Heart right ventricle (tissue), 16 donors: ENCODE measurements at regions not wholly inside any gene's neighbourhood (a gene's known extent, or its start where the extent isn't known, plus 50 kb on each side); places are given as distances from the start of the nearest gene placed in this dataset.
"Not testable (repeated sequence)": the region's sequence is repeated elsewhere in the genome, so short reads cannot be mapped to it uniquely, and the experiment has no call there.

Experiments
- ATAC-seq, 8 donors: fragments of 200-7000 bp; cut with Tn5 transposase; one replicate each; pipeline ENCODE4 v1.9.1; 2020; ENCODE audit warnings: mild to moderate bottlenecking in 8 of 8, moderate library complexity in 8 of 8, moderate number of reproducible peaks in 1 of 8
- DNase-seq, 2 donors: peaks; one replicate each; pipeline ENCODE4 v3.0.0-alpha.2; 2020
- H3K27ac ChIP-seq, 10 donors: fragments of 200-600 bp; sonication (generic) in 2 of 10; one replicate each; pipeline versions ENCODE4 v1.5.0 to v1.8.0; 2020 to 2022; ENCODE audit warnings: mild to moderate bottlenecking in 3 of 10
- H3K27me3 ChIP-seq, 7 donors: fragments of 200-600 bp; one replicate each; pipeline ENCODE4 v1.8.0; 2021 to 2022; ENCODE audit warnings: mild to moderate bottlenecking in 2 of 7
- H3K36me3 ChIP-seq, 9 donors: fragments of 200-600 bp; sonication (generic) in 1 of 9; one replicate each; pipeline versions ENCODE4 v1.5.0 to v1.8.0; 2020 to 2022; ENCODE audit warnings: mild to moderate bottlenecking in 2 of 9
- H3K4me1 ChIP-seq, 9 donors: fragments of 200-600 bp; sonication (generic) in 1 of 9; one replicate each; pipeline versions ENCODE4 v1.5.0 to v1.8.0; 2020 to 2022; ENCODE audit warnings: mild to moderate bottlenecking in 4 of 9
- H3K4me3 ChIP-seq, 10 donors: fragments of 200-600 bp; sonication (generic) in 2 of 10; one replicate each; pipeline versions ENCODE4 v1.5.0 to v1.8.0; 2020 to 2022; ENCODE audit warnings: mild to moderate bottlenecking in 7 of 10, moderate library complexity in 2 of 10
- H3K9me3 ChIP-seq, 11 donors: fragments of 200-600 bp in 10 of 11; sonication (generic) in 2 of 11; one replicate each; pipeline versions ENCODE4 v1.5.0 to v1.8.0; 2013 to 2022; ENCODE audit warnings: mild to moderate bottlenecking in 2 of 11, control low read depth in 1 of 11, moderate library complexity in 1 of 11
- CTCF ChIP-seq, 9 donors: fragments of 200-600 bp; sonication (generic) in 2 of 9; IDR thresholded peaks; one replicate each; pipeline versions ENCODE4 v1.5.0 to v1.8.0; 2021 to 2022; ENCODE audit warnings: antibody characterized with exemption in 9 of 9, mild to moderate bottlenecking in 5 of 9, moderate library complexity in 1 of 9
- WGBS, 2 donors: extraction: QIAGEN DNeasy Blood & Tissue Kit; methylation state at CpG; one replicate each; pipeline ENCODE4 v1.1.7; 2013; ENCODE audit warnings: inconsistent platforms in 1 of 2; 5-methylcytosine and 5-hydroxymethylcytosine counted together
- intact Hi-C, 10 donors: fragments of 100-400 bp; cut with DNase I; formaldehyde crosslinking; loops; one replicate each; pipeline versions ENCODE4 v1.11.1 to v1.14.2; 2022
- donor health status: Arrhythmogenic right ventricular cardiomyopathy.
- donor health status: ischemic (EF 13 %, LVEDD 7.1; RV severe dilation, severe dysfunction).
- donor health status: healthy with polysubstance abuse.
- donor health status: DM: no; HTN: yes; CAD: no.
- donor health status: DM: no; HTN: no; CAD: no.
- donor health status: ischemic (EF 25% LVEDD 6.9; RV normal size, moderate dysfunction).
- donor health status: ischemic (EF 25% LVEDD 5.7; RV mildly dilated, moderate dysfunction).
- donor health status: healthy.
- donor health status: DM: yes; HTN: yes; CAD: no.
- donor health status: Ischemic cardiomyopathy.
- donor health status: ischemic (EF 35%, LVEDD 5.7; RV mildly dilated, moderate dysfunction).
- donor health status: nonischemic (EF 11% LVEDD 7.7; RV severe dilation, severe dysfunction).
- donor health status: DM: yes; HTN: yes; CAD: no.
- donor health status: PGD.
- donor health status: ischemic (EF 29% LVEDD 5.4; RV normal size, mild dysfunction).
- donor health status: nonischemic (EF 23%, LVEDD 6.1; RV moderate dilation, normal function).

GRCh38 chr12:46686267-46686942, 139.4 kb downstream of the SLC38A4 start:
- intact Hi-C loops: loop anchor here in 3 of 10 donors (10.0 kb wide), 2 partner anchors 318 to 328 kb away; no protein-coding TSS in a partner anchor
- DNase-seq (no peak), ATAC-seq (no peak)
- TF ChIP-seq CTCF (IDR thresholded peaks at IDR 0.05): no peak
- Histone ChIP-seq H3K27ac (no peak overlapping the region), H3K9me3 (peaks cover 0 to 8% (median 0%) of the 10 kb centered on the region in 11 donors), H3K27me3 (no peaks in the 10 kb centered on the region), H3K4me3 (no peak overlapping the region), H3K4me1 (no peaks in the 10 kb centered on the region), H3K36me3 (no peaks in the 10 kb centered on the region)
- 87% methylated on average over 3 of the region's 3 CpGs for WGBS, 2 donors

- H3K4me3 ChIP-seq, H3K36me3 ChIP-seq, ATAC-seq, H3K27me3 ChIP-seq, H3K4me1 ChIP-seq, H3K9me3 ChIP-seq, H3K27ac ChIP-seq, DNase-seq: not testable (repeated sequence)
- intact Hi-C loops: loop anchor here in 3 of 10 donors (10.0 kb wide), 2 partner anchors 321 to 331 kb away; no protein-coding TSS in a partner anchor
- WGBS, 2 donors: 94 to 96% methylated on average over 3 of the region's 3 CpGs
These were observed 141.6 kb downstream of the SLC38A4 start for GRCh38 chr12:46684243-46684642.

GRCh38 chr12:46682148-46682547, 143.6 kb downstream of the SLC38A4 start:
- H3K27me3 ChIP-seq: no peaks in the 10 kb centered on the region
- H3K36me3 ChIP-seq: no peaks in the 10 kb centered on the region
- TF ChIP-seq CTCF (IDR thresholded peaks at IDR 0.05): no peak
- 69 to 77% methylated on average over 1 of the region's 1 CpG for WGBS, 2 donors
- H3K4me1 ChIP-seq: no peaks in the 10 kb centered on the region
- intact Hi-C loops: loop anchor here in 3 of 10 donors (10.0 kb wide), 2 partner anchors 323 to 333 kb away; no protein-coding TSS in a partner anchor
- ATAC-seq: no peak
- H3K27ac ChIP-seq: no peak overlapping the region
- H3K4me3 ChIP-seq: no peak overlapping the region
- H3K9me3 ChIP-seq: peaks cover 0 to 4% (median 0%) of the 10 kb centered on the region in 11 donors
- no peak for DNase-seq

- intact Hi-C loops: loop anchor here in 3 of 10 donors (10.0 kb wide), 2 partner anchors 324 to 334 kb away; no protein-coding TSS in a partner anchor
These were observed 145.3 kb downstream of the SLC38A4 start for GRCh38 chr12:46680506-46680905.

More at GRCh38 chr12:46680506-46680905, 145.3 kb downstream of the SLC38A4 start:
- TF ChIP-seq CTCF (IDR thresholded peaks at IDR 0.05): no peak
- Histone ChIP-seq H3K4me3 (no peak overlapping the region), H3K36me3 (no peaks in the 10 kb centered on the region), H3K4me1 (no peaks in the 10 kb centered on the region), H3K27ac (no peak overlapping the region), H3K9me3 (peaks cover 0 to 4% (median 0%) of the 10 kb centered on the region in 11 donors), H3K27me3 (no peaks in the 10 kb centered on the region)
- WGBS, 2 donors: 10 to 22% methylated on average over 1 of the region's 1 CpG
- no peak for ATAC-seq
- no peak for DNase-seq
